A549 (cell line): ENCODE measurements at regions not wholly inside any gene's neighbourhood (a gene's known extent, or its start where the extent isn't known, plus 50 kb on each side); places are given as distances from the start of the nearest gene placed in this dataset.

Experiments used
- CBX2 ChIP-seq: fragments of 200-600 bp; sonication (generic); IDR thresholded peaks from 2 replicates; pipeline ENCODE4 v1.6.1; 2016; ENCODE audit warnings: low read depth, mild to moderate bottlenecking, borderline replicate concordance
- CTCF ChIP-seq: fragments of >200 bp; sonication (Bioruptor Twin); formaldehyde crosslinking; IDR thresholded peaks from 3 replicates; pipeline ENCODE4 v1.5.1; 2016

DNA sequence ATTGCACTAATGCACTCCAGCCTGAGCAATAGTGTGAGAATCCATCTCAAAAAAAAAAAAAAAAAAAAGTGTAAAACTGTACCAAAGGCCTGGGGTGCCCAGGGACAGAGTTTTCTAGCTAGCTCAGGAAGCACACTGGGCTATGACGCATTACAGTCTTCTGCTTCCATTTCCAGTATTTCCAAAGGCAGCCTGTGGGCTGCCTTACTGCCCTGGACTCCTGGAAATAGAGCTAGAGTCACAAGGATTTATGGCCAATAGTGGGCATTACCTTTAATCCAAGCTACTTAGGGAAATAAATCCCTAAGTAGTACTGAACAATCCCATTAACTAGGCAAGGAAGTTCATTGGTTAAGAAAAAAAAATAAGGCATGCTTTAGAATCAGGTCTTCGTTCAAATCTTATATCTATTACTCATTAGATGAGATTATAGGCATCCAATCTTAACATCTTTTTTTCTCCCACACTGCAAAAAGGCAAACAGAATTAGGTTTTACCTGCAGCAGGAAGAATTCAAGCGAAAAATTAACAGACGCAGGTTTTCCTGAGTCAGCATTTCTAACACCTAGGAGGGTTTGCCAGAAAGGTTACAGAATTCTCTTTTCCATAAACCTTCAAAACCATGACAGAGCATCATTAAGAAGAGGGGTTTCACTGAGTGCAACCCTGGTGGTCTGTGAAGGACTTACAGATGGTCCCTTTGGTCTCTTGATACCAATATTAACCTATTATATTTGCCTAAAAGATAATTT, 85.6 kb upstream of the CCDC112 start:
- TF ChIP-seq CTCF: no peak
- no peak for TF ChIP-seq CBX2
